WTC11 (cell line): ENCODE measurements at regions not wholly inside any gene's neighbourhood (a gene's known extent, or its start where the extent isn't known, plus 50 kb on each side); places are given as distances from the start of the nearest gene placed in this dataset.

Experiments used
- ATAC-seq: fragments of 200-7000 bp; cut with Tn5 transposase; 2 replicates; pipeline ENCODE4 v1.10.0; 2021; ENCODE audit warnings: mild to moderate bottlenecking, moderate library complexity
- CTCF ChIA-PET: fragments of 300-600 bp; sonication (Branson Sonifier 250); formaldehyde crosslinking; loops from one replicate; lab custom pipeline; 2021; ENCODE audit warnings: antibody characterized with exemption; lab: Charles Lee
- POLR2A ChIA-PET: fragments of 350-600 bp; sonication (Branson Sonifier 250); formaldehyde crosslinking; loops from one replicate; lab custom pipeline; 2021; ENCODE audit warnings: antibody characterized with exemption; lab: Charles Lee
- DNase-seq: peaks from one replicate; pipeline ENCODE4 v3.0.0; 2021; ENCODE audit warnings: low spot score
- H3K27ac Mint-ChIP-seq: 2 replicates; pipeline ENCODE4 v1.8.0; 2021; ENCODE audit warnings: mixed read lengths
- H3K27me3 Mint-ChIP-seq: 2 replicates; pipeline ENCODE4 v1.8.0; 2021; ENCODE audit warnings: low read depth, mild to moderate bottlenecking, moderate library complexity, mixed read lengths
- H3K36me3 Mint-ChIP-seq: 2 replicates; pipeline ENCODE4 v1.8.0; 2021; ENCODE audit warnings: mixed read lengths
- H3K4me1 Mint-ChIP-seq: 2 replicates; pipeline ENCODE4 v1.8.0; 2022; ENCODE audit warnings: mixed read lengths
- H3K4me3 Mint-ChIP-seq: 2 replicates; pipeline ENCODE4 v1.8.0; 2021; ENCODE audit warnings: mild to moderate bottlenecking, moderate library complexity, mixed read lengths
- H3K9me3 Mint-ChIP-seq: 2 replicates; pipeline ENCODE4 v1.8.0; 2021; ENCODE audit warnings: mixed read lengths
- KAT7 ChIP-seq: sonication (generic); formaldehyde crosslinking; IDR thresholded peaks from 2 replicates; pipeline ENCODE4 v1.8.1; 2023; ENCODE audit warnings: missing genetic modification reagents, mild to moderate bottlenecking, borderline replicate concordance
- NFE2L1 ChIP-seq: sonication (generic); formaldehyde crosslinking; IDR thresholded peaks from 2 replicates; pipeline ENCODE4 v1.8.1; 2023; ENCODE audit warnings: missing genetic modification reagents
- OVOL2 ChIP-seq: fragments of 250-450 bp; sonication (Bioruptor Pico); IDR thresholded peaks from 2 replicates; pipeline ENCODE4 v1.9.0; 2021; ENCODE audit warnings: mild to moderate bottlenecking, borderline replicate concordance
- PRRX2 ChIP-seq: fragments of 250-450 bp; sonication (Bioruptor Pico); IDR thresholded peaks from 2 replicates; pipeline ENCODE4 v1.8.0; 2021; ENCODE audit warnings: mild to moderate bottlenecking
- SMAD4 ChIP-seq: sonication (generic); formaldehyde crosslinking; IDR thresholded peaks from 2 replicates; pipeline ENCODE4 v1.8.0; 2022; ENCODE audit warnings: mild to moderate bottlenecking, missing genetic modification reagents
- TP53 ChIP-seq: sonication (generic); formaldehyde crosslinking; IDR thresholded peaks from 2 replicates; pipeline ENCODE4 v1.8.1; 2023; ENCODE audit warnings: mild to moderate bottlenecking, missing genetic modification reagents
- ZNF317 ChIP-seq: sonication (generic); formaldehyde crosslinking; IDR thresholded peaks from 2 replicates; pipeline ENCODE4 v1.8.1; 2023; ENCODE audit warnings: low read depth, mild to moderate bottlenecking, moderate library complexity, missing genetic modification reagents, borderline replicate concordance
- ZNF396 ChIP-seq: fragments of 250-450 bp; sonication (Bioruptor Pico); IDR thresholded peaks from 2 replicates; pipeline ENCODE4 v1.8.0; 2021; ENCODE audit warnings: mild to moderate bottlenecking, moderate library complexity, borderline replicate concordance
- ZNF423 ChIP-seq: fragments of 250-450 bp; sonication (Bioruptor Pico); IDR thresholded peaks from 2 replicates; pipeline ENCODE4 v2.1.2; 2022; ENCODE audit warnings: mild to moderate bottlenecking, moderate library complexity
- ZNF671 ChIP-seq: fragments of 250-450 bp; sonication (Bioruptor Pico); IDR thresholded peaks from 2 replicates; pipeline ENCODE4 v1.8.0; 2021; ENCODE audit warnings: mild to moderate bottlenecking
- TF ChIP-seq, protein P1 (sequence below): sonication (generic); formaldehyde crosslinking; IDR thresholded peaks from 2 replicates; pipeline ENCODE4 v1.8.1; 2022; ENCODE audit warnings: missing genetic modification reagents, borderline replicate concordance
- TF ChIP-seq, protein P2 (sequence below): sonication (generic); formaldehyde crosslinking; IDR thresholded peaks from 2 replicates; pipeline ENCODE4 v1.8.0; 2022; ENCODE audit warnings: missing genetic modification reagents
- TF ChIP-seq, protein P3 (sequence below): fragments of 200-600 bp; IDR thresholded peaks from 2 replicates; pipeline ENCODE4 v1.8.0; 2022; ENCODE audit warnings: antibody characterized with exemption
- TF ChIP-seq, protein P4 (sequence below): fragments of 250-450 bp; sonication (Bioruptor Pico); conservative IDR thresholded peaks from 2 replicates; pipeline ENCODE4 v1.9.0; 2021; ENCODE audit warnings: mild to moderate bottlenecking
- TF ChIP-seq, protein P5 (sequence below): sonication (generic); formaldehyde crosslinking; conservative IDR thresholded peaks from 2 replicates; pipeline ENCODE4 v1.8.1; 2023; ENCODE audit warnings: mild to moderate bottlenecking, low read depth, missing genetic modification reagents, moderate library complexity
- TF ChIP-seq, protein P6 (sequence below): sonication (generic); formaldehyde crosslinking; IDR thresholded peaks from 2 replicates; pipeline ENCODE4 v1.8.1; 2023; ENCODE audit warnings: mild to moderate bottlenecking, missing genetic modification reagents, moderate library complexity
- TF ChIP-seq, protein P7 (sequence below): sonication (generic); formaldehyde crosslinking; IDR thresholded peaks from 2 replicates; pipeline ENCODE4 v1.8.0; 2023; ENCODE audit warnings: missing genetic modification reagents
- TF ChIP-seq, protein P8 (sequence below): fragments of 250-450 bp; sonication (Bioruptor Pico); IDR thresholded peaks from 2 replicates; pipeline ENCODE4 v2.1.2; 2022; ENCODE audit warnings: mild to moderate bottlenecking, moderate library complexity
- TF ChIP-seq, protein P9 (sequence below): sonication (generic); formaldehyde crosslinking; IDR thresholded peaks from 2 replicates; pipeline ENCODE4 v1.8.1; 2022; ENCODE audit warnings: mild to moderate bottlenecking, moderate library complexity, missing genetic modification reagents

DNA sequence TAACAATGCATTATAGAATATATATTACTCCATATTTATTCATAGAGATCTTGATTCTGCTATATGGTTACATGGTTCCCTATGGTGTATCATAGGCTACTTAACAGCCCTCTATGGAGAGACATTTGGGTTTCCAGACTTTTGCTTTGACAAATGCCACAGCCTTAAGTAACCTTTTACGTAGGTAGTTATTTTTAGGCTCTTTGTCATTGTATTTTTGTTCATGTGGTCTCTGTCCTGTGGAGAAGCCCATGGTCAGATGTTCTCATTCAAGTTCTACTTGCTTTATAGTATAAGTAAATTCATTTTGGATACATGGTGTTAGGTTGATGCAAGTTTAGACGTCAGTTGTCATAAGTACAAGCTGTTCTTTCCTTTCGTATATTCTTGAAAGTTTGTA, 275.2 kb upstream of the THSD7B start:
- POLR2A ChIA-PET = no interaction called here
- DNase-seq = no peak

DNA sequence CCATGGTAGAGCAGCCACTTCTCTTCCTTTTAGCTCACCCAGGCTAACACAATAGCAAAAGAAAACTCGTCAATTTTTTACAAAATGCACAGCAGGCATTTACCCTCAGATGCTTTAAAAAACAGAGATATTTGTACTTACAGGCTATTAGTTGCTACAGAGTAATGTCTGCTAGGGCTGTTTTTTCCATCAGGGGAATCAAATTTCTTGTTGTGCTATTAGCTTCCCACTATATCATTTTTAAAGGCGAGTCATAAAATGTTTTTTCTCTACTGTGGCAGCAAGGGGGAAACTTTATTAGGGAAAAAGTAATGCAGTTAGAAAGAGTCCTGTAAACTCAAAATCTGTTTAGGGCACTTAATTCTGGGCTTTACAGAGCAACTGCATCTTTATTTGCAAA, 277.9 kb upstream of the THSD7B start:
- ChIA-PET POLR2A (no interaction called here), CTCF (no interaction called here)
- no peak for DNase-seq
- no peaks in the 10 kb centered on the region for H3K36me3 Mint-ChIP-seq
- peaks cover 8% of the 10 kb centered on the region for H3K4me1 Mint-ChIP-seq
- no peak overlapping the region for H3K4me3 Mint-ChIP-seq
- ATAC-seq = no peak
- H3K27ac Mint-ChIP-seq = no peak overlapping the region
- 0 out of 2 replicates have a peak, but pooled peaks cover 3% of the 10 kb centered on the region for H3K9me3 Mint-ChIP-seq
- peaks cover 4% of the 10 kb centered on the region; the same call in 1 of the 2 replicates for H3K27me3 Mint-ChIP-seq
- TF ChIP-seq SMAD4 (CRISPR knock-in tag) (no peak), OVOL2 (CRISPR knock-in tag) (no peak), KAT7 (CRISPR knock-in tag) (no peak), ZNF396 (CRISPR knock-in tag) (no peak), NFE2L1 (CRISPR knock-in tag) (no peak), ZNF317 (CRISPR knock-in tag) (no peak), TP53 (no peak), ZNF671 (CRISPR knock-in tag) (no peak)
- TF ChIP-seq, protein P1, sequence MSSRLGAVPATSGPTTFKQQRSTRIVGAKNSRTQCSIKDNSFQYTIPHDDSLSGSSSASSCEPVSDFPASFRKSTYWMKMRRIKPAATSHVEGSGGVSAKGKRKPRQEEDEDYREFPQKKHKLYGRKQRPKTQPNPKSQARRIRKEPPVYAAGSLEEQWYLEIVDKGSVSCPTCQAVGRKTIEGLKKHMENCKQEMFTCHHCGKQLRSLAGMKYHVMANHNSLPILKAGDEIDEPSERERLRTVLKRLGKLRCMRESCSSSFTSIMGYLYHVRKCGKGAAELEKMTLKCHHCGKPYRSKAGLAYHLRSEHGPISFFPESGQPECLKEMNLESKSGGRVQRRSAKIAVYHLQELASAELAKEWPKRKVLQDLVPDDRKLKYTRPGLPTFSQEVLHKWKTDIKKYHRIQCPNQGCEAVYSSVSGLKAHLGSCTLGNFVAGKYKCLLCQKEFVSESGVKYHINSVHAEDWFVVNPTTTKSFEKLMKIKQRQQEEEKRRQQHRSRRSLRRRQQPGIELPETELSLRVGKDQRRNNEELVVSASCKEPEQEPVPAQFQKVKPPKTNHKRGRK (CRISPR knock-in tag) = no peak
- TF ChIP-seq, protein P2, sequence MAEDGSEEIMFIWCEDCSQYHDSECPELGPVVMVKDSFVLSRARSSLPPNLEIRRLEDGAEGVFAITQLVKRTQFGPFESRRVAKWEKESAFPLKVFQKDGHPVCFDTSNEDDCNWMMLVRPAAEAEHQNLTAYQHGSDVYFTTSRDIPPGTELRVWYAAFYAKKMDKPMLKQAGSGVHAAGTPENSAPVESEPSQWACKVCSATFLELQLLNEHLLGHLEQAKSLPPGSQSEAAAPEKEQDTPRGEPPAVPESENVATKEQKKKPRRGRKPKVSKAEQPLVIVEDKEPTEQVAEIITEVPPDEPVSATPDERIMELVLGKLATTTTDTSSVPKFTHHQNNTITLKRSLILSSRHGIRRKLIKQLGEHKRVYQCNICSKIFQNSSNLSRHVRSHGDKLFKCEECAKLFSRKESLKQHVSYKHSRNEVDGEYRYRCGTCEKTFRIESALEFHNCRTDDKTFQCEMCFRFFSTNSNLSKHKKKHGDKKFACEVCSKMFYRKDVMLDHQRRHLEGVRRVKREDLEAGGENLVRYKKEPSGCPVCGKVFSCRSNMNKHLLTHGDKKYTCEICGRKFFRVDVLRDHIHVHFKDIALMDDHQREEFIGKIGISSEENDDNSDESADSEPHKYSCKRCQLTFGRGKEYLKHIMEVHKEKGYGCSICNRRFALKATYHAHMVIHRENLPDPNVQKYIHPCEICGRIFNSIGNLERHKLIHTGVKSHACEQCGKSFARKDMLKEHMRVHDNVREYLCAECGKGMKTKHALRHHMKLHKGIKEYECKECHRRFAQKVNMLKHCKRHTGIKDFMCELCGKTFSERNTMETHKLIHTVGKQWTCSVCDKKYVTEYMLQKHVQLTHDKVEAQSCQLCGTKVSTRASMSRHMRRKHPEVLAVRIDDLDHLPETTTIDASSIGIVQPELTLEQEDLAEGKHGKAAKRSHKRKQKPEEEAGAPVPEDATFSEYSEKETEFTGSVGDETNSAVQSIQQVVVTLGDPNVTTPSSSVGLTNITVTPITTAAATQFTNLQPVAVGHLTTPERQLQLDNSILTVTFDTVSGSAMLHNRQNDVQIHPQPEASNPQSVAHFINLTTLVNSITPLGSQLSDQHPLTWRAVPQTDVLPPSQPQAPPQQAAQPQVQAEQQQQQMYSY (CRISPR knock-in tag) = no peak
- TF ChIP-seq, protein P3, sequence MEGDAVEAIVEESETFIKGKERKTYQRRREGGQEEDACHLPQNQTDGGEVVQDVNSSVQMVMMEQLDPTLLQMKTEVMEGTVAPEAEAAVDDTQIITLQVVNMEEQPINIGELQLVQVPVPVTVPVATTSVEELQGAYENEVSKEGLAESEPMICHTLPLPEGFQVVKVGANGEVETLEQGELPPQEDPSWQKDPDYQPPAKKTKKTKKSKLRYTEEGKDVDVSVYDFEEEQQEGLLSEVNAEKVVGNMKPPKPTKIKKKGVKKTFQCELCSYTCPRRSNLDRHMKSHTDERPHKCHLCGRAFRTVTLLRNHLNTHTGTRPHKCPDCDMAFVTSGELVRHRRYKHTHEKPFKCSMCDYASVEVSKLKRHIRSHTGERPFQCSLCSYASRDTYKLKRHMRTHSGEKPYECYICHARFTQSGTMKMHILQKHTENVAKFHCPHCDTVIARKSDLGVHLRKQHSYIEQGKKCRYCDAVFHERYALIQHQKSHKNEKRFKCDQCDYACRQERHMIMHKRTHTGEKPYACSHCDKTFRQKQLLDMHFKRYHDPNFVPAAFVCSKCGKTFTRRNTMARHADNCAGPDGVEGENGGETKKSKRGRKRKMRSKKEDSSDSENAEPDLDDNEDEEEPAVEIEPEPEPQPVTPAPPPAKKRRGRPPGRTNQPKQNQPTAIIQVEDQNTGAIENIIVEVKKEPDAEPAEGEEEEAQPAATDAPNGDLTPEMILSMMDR = no peak
- TF ChIP-seq, protein P4, sequence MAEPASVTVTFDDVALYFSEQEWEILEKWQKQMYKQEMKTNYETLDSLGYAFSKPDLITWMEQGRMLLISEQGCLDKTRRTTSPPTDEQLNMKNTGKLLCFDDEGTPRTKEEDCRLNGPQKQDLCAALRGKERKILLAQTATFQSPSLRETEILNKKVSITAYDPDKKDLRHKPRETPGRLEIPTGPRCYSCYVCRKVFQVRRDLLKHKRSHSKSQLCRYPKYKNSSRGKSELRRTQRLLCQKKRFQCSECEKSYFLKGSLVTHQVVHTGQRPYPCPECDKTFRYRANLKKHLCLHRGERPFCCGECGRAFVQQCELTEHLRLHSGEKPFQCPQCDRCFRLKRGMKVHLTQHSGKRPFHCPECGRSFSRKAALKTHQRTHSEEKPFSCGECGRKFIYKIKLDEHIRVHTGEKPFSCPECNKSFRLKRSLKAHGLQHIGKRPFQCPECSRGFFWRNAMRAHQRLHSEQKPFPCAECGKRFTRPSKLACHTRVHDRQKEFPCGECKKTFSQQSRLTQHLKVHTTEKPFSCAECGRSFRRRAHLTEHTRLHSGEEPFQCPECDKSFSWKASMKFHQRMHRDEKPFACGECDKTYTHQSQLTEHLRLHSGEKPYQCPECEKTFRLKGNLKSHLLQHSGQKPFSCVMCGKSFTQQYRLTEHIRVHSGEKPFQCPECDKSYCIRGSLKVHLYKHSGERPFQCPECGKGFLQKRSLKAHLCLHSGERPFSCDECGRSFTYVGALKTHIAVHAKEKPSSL = no peak
- TF ChIP-seq, protein P5, sequence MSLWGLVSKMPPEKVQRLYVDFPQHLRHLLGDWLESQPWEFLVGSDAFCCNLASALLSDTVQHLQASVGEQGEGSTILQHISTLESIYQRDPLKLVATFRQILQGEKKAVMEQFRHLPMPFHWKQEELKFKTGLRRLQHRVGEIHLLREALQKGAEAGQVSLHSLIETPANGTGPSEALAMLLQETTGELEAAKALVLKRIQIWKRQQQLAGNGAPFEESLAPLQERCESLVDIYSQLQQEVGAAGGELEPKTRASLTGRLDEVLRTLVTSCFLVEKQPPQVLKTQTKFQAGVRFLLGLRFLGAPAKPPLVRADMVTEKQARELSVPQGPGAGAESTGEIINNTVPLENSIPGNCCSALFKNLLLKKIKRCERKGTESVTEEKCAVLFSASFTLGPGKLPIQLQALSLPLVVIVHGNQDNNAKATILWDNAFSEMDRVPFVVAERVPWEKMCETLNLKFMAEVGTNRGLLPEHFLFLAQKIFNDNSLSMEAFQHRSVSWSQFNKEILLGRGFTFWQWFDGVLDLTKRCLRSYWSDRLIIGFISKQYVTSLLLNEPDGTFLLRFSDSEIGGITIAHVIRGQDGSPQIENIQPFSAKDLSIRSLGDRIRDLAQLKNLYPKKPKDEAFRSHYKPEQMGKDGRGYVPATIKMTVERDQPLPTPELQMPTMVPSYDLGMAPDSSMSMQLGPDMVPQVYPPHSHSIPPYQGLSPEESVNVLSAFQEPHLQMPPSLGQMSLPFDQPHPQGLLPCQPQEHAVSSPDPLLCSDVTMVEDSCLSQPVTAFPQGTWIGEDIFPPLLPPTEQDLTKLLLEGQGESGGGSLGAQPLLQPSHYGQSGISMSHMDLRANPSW (CRISPR knock-in tag) = no peak
- TF ChIP-seq, protein P6, sequence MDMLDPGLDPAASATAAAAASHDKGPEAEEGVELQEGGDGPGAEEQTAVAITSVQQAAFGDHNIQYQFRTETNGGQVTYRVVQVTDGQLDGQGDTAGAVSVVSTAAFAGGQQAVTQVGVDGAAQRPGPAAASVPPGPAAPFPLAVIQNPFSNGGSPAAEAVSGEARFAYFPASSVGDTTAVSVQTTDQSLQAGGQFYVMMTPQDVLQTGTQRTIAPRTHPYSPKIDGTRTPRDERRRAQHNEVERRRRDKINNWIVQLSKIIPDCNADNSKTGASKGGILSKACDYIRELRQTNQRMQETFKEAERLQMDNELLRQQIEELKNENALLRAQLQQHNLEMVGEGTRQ (CRISPR knock-in tag) = no peak
- TF ChIP-seq, protein P7, sequence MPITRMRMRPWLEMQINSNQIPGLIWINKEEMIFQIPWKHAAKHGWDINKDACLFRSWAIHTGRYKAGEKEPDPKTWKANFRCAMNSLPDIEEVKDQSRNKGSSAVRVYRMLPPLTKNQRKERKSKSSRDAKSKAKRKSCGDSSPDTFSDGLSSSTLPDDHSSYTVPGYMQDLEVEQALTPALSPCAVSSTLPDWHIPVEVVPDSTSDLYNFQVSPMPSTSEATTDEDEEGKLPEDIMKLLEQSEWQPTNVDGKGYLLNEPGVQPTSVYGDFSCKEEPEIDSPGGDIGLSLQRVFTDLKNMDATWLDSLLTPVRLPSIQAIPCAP (CRISPR knock-in tag) = no peak
- TF ChIP-seq, protein P8, sequence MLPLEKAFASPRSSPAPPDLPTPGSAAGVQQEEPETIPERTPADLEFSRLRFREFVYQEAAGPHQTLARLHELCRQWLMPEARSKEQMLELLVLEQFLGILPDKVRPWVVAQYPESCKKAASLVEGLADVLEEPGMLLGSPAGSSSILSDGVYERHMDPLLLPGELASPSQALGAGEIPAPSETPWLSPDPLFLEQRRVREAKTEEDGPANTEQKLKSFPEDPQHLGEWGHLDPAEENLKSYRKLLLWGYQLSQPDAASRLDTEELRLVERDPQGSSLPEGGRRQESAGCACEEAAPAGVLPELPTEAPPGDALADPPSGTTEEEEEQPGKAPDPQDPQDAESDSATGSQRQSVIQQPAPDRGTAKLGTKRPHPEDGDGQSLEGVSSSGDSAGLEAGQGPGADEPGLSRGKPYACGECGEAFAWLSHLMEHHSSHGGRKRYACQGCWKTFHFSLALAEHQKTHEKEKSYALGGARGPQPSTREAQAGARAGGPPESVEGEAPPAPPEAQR (CRISPR knock-in tag) = no peak

More for the DNA sequence above, 275.2 kb upstream of the THSD7B start:
- no peak overlapping the region for H3K27ac Mint-ChIP-seq
- no peak for TF ChIP-seq SMAD4 (CRISPR knock-in tag)
- no peak for TF ChIP-seq ZNF423 (CRISPR knock-in tag)
- TF ChIP-seq, protein P9, sequence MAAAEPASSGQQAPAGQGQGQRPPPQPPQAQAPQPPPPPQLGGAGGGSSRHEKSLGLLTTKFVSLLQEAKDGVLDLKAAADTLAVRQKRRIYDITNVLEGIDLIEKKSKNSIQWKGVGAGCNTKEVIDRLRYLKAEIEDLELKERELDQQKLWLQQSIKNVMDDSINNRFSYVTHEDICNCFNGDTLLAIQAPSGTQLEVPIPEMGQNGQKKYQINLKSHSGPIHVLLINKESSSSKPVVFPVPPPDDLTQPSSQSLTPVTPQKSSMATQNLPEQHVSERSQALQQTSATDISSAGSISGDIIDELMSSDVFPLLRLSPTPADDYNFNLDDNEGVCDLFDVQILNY (CRISPR knock-in tag) = no peak
- no peak for TF ChIP-seq PRRX2 (CRISPR knock-in tag)
- CTCF ChIA-PET = no interaction called here
- ATAC-seq = no peak
- peaks cover 8% of the 10 kb centered on the region for H3K4me1 Mint-ChIP-seq
- H3K4me3 Mint-ChIP-seq = no peak overlapping the region
- peaks cover 4% of the 10 kb centered on the region; the same call in 1 of the 2 replicates for H3K27me3 Mint-ChIP-seq
- 0 out of 2 replicates have a peak, but pooled peaks cover 3% of the 10 kb centered on the region for H3K9me3 Mint-ChIP-seq
- no peaks in the 10 kb centered on the region for H3K36me3 Mint-ChIP-seq
